Frontal cortex (tissue), 3 donors: ENCODE measurements at regions not wholly inside any gene's neighbourhood (a gene's known extent, or its start where the extent isn't known, plus 50 kb on each side); places are given as distances from the start of the nearest gene placed in this dataset.
"Not testable (repeated sequence)": the region's sequence is repeated elsewhere in the genome, so short reads cannot be mapped to it uniquely, and the experiment has no call there.

Source experiments
- DNase-seq, 2 donors: peaks; one replicate each; pipeline ENCODE4 v3.0.0; 2012; ENCODE audit warnings: low spot score in 2 of 2
- FAIRE-seq: peaks from 2 replicates; lab custom pipeline; 2012; peaks lifted over from hg19 to GRCh38; lab: Jason Lieb, UNC
- donor health status: control.
- donor health status: control.
- donor health status: control.

- FAIRE-seq, DNase-seq: not testable (repeated sequence)
Measured at GRCh38 chr3:197410170-197410569, 111.8 kb upstream of the DLG1 start.

- no peak for FAIRE-seq
- DNase-seq: no peak
Measured at GRCh38 chr3:197408177-197408957, 110.0 kb upstream of the DLG1 start.

DNA sequence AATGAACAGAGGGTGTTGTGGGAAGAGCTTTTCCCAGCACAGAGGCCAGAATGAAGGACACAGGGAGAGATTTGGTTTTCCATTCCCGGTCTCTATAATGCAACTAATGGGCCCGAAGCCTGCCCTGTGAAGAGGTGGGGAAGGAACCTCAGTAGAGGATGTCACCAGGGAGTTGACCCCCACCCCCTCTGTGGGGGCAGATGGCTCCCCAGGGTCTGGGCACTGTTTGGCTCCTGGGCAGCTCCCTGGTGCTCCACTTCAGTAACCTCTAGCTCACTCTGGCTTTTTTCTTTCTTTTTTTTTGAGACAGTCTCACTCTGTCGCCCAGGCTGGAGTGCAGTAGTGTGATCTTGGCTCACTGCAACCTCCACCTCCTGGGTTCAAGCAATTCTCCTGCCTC, 109.1 kb upstream of the DLG1 start:
- DNase-seq: no peak
- FAIRE-seq: no peak

- FAIRE-seq (no peak), DNase-seq (no peak)
Measured at GRCh38 chr3:197407053-197407452, 108.6 kb upstream of the DLG1 start.

DNA sequence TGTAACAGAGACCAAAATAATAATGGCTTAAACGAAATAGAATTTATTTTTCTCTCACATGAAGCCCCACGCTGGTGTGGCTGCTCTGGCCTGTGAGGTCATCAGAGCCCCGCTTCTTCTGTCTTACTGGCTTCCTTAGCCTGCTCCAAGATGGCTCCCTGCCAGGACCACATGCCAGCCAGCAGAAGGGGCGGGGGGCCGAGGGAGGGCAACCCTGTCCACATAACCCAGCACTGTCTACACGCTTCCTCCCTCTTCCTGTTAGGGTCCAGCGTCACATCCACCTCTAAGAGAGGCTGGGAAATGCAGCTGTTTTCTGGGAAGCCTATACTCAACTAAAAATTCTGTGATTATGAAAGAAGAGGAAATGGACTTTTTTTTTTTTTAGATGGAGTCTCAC, 107.9 kb upstream of the DLG1 start:
- FAIRE-seq (no peak), DNase-seq (peak in 1 of 2 donors; percentile 53)

- DNase-seq: no peak
- FAIRE-seq: no peak
Measured at GRCh38 chr3:197404754-197405153, 106.3 kb upstream of the DLG1 start.

DNA sequence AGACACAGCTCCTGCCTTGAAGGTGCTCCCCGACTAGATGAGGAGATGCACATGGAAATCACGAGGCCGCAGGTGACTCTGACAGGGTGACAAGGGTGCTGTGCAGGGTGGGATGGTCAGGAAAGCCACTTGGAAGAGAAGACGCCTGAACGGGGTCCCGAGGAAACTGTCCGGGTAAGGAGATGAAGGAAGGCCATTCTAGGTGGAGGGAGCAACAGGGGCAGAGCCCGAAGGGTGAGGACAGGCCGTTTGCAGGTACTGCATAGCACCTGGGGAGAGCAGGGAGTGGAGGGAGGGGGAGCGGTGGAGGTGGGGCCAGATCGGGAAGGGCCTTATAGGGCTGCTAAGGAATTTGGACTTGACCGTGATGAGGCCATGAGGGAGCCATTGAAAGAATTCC, 105.6 kb upstream of the DLG1 start:
- peak in 1 of 2 donors; percentile 0 for DNase-seq

DNA sequence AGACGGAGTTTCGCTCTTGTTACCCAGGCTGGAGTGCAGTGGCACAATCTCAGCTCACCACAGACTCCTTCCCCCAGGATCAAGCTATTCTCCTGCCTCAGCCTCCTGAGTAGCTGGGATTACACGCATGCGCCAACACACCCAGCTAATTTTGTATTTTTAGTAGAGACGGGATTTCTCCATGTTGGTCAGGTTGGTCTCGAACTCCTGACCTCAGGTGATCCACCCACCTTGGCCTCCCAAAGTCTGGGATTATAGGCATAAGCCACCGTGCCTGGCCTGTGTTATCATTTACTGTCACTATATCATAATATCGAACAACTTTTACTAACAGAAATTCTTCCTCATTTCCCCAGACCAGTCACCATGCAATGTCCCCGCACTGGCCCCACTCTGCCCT, 104.0 kb upstream of the DLG1 start:
- DNase-seq, FAIRE-seq: not testable (repeated sequence)

More for the DNA sequence above, 105.6 kb upstream of the DLG1 start:
- FAIRE-seq: no peak

DNA sequence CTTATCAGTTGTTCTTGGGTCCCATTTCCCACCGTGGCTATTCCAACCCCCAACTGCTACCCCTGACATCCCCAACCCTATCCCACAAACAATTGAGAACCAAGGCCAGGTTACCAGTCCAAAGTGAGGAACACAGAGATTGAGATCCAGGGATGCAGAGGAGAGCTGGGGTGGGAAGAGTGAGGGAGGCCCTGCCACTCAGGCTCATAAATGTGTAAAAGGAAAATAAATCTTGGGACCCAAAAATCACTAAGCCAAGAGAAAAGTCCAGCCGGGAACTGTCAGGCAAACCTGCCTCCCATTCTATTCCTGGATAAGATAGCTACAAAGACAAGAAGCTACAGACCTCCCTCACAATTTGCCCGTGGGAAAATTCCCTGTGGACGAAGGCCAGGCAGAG, 101.1 kb upstream of the DLG1 start:
- FAIRE-seq: no peak
- peak in 1 of 2 donors; percentile 1 for DNase-seq

GRCh38 chr3:197398286-197398878, 100.0 kb upstream of the DLG1 start:
- DNase-seq (peak in 1 of 2 donors; percentile 2), FAIRE-seq (no peak)

GRCh38 chr3:197397838-197398237, 99.4 kb upstream of the DLG1 start:
- FAIRE-seq (no peak), DNase-seq (peak in 1 of 2 donors; percentile 0)

- DNase-seq (peak in 1 of 2 donors; percentile 27), FAIRE-seq (no peak)
Measured at GRCh38 chr3:197394464-197395321, 96.3 kb upstream of the DLG1 start.

DNA sequence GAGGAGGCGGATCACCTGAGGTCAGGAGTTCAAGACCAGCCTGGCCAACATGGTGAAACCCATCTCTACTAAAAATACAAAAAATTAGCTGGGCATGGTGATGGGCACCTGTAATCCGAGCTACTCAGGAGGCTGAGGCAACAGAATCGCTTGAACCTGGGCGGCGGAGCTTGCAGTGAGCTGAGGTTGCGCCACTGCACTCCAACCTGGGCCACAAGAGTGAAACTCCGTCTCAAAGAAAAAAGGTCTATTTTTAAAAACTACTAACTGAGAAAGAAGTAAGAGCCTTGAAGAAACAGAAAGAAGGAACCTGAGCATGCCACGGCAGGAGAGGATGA, 95.7 kb upstream of the DLG1 start:
- DNase-seq, FAIRE-seq: not testable (repeated sequence)

DNA sequence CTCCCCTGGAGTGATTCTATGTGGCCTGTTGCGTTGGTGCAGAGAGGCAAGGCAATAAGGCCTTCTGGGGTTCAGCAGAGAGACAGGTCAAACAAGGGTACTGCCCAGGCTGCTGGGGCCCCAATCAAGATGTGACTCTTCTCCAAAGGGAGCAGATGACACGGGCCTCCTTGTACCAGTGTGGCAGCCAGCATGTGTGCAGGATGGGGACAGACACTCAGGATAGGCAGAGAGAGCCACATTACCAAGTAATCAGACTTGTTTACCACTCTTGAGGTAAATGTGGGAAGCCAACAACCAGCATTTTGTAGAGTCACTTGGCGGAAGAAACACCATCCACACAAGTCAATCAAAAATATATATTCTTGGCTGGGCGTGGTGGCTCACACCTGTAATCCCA, 95.3 kb upstream of the DLG1 start:
- DNase-seq: peak in 1 of 2 donors; percentile 1
- no peak for FAIRE-seq

DNA sequence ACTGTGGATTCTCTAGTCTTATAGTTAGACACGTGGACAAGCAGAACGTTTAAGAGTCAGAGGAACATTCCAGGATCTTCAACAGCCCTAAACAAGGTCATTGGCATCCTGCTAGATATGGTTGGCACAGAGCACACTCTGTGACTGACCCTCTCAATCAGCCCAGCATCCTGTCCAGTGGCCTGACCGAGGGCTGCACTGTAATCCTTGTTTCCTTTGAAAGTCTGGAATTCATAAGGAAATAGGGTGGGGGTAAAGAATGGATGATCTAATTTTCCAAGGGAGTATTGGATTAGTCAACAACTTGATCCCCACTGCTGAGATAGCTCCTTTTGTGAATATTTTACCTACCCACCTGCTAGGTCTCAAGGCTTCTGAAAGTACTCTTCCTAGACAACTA, 94.5 kb upstream of the DLG1 start:
- DNase-seq (peak in 1 of 2 donors; percentile 0), FAIRE-seq (no peak)

DNA sequence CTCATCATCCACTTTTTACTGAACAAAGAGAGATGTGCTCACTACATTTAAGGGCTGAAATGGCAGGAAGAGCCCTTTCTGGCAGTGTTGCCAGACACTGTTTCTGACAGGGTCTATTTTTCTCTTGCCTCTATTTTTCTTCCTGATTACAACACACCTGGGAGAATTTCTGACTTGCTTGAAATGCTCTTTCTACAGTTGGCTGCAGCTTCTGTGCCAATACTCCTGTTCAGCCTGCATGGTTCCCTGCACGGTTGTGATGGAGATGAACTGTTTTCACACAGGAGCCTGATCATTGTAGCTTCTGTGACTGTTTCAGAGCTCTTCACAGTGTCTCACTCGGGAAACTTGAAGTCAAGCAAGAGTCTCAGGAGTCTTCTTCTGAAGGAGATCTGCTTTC, 83.0 kb upstream of the DLG1 start:
- DNase-seq (no peak), FAIRE-seq (no peak)

- no peak for DNase-seq
- FAIRE-seq: no peak
Measured at GRCh38 chr3:197380786-197381185, 82.4 kb upstream of the DLG1 start.

GRCh38 chr3:197378985-197379718, 80.7 kb upstream of the DLG1 start:
- FAIRE-seq (no peak), DNase-seq (no peak)

DNA sequence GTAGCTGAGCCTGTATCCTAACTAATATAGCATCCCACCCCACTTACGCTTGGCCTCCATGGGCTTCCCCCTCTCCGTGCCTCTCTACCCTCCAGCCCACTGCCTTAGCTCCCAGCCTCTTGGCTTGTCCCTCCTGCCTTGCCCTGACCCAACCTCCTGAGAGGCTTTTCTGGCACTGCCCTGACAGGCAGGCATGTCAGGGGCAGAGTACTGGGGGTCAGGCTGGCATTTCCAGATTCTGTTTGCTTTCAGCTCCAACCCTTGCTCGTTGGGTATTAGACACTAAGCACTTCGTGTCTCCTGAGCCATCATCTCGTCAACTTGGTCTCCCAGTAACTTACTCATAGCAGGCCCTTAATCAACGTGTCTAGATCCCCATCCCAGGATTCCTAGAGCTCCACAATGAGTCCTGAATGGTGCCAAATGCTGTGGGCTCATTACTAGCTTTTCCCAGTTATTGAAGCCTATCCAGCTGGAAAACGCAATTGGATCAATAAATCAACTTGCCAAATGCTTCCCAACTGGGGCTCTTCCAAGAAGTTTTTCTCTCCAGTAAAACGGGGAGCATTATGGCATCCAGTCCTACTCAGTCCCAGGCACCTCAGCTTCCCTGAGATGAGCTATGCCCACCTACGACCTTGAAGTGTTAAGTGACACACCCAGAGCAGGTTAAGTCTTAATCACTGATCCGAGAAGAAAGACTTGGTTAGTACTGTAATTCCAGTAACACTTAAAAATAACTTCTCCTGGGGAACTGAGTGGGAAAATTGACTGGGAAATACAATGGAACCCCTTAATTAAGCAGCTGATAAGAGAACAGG, 78.5 kb upstream of the DLG1 start:
- peak in 1 of 2 donors; percentile 1 for DNase-seq
- no peak for FAIRE-seq
